ENCODE measurements at regions not wholly inside any gene's neighbourhood (a gene's known extent, or its start where the extent isn't known, plus 50 kb on each side); places are given as distances from the start of the nearest gene placed in this dataset.

- no peak for DNase-seq (ENCODE audit: low read depth)
Observed at GRCh38 chr12:92530706-92531105, 172.1 kb upstream of the PLEKHG7 start.

DNA sequence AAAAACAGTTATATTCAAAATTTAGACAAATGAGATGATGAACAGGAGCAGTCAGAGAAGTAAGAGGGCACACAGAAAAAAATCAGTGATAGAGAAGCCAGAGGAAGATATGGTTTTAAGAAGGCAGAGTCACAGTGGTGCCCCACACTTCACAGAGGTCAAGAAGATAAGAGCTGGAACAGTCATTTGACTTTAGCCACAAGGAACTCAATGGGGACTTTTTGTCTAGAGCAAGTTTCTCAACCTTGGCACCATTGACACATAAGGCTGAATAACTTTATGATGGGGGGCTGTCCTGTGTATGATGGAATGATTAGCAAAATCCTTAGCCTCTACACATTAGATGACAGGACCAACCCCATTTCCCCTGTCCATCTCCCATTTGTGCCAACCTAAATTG is 172.8 kb upstream of the PLEKHG7 start:
- no peak for DNase-seq (ENCODE audit: low read depth)

DNA sequence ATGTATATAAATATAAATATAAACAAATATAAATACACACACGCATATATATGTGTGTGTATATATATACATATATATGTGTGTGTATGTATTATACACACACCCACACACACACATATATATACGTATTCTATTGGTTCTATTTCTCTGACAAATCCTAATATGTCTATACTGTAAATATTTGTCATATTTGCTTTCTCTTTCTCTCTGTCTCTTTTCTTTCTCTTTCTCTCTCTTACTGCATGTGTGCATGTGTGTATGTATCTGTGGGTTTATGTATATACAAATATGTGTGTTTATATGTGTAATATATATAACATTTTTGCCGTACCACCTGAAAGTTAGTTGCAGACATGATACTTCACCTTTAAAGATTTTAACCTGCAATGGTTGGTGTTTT is 174.2 kb upstream of the PLEKHG7 start:
- no peak for DNase-seq (ENCODE audit: low read depth)

DNA sequence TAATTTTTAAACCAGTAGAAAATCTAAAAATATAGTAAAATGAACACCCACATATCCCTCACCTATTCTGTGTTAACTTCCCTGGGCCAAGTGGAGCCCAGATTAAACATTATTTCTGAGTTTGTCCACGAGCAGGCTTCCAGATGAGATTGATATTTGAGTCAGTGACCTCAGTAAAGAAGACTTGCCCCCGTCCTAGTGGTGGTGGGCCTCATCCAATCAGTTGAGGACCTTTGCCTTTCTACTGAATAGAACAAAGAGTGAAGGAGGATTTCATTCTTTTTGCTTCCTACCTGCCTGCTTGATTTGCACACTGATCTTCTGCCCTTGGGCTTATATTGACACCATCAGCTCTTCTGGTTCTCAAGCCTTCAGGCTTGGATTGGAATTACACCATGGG is 174.7 kb upstream of the PLEKHG7 start:
- no peak for DNase-seq (ENCODE audit: low read depth)

DNA sequence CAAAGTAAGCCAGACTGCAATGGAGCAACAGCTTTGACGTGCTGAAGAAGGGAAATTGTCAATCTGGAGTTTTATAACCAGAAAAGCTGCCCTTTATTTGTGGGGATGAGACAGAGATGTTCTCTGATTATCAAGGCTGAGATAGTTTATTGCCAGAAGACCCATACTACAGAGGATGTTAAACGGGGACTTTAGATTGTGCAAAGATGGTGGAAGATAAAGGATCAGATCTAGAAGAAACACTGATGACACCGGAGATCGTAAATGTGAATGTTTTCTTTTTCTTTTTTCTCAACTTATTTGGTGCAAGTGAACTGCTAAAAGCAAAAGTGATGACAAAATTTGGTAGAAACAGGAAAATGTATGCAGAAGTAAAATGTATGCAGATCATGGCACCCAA is 178.3 kb upstream of the PLEKHG7 start:
- DNase-seq (ENCODE audit: low read depth) = no peak

- DNase-seq (ENCODE audit: low read depth) = no peak
Observed at GRCh38 chr12:92520511-92520910, 182.3 kb upstream of the PLEKHG7 start.

GRCh38 chr12:92519284-92519683 is 183.5 kb upstream of the PLEKHG7 start:
- no peak for DNase-seq (ENCODE audit: low read depth)

- no peak for DNase-seq (ENCODE audit: low read depth)
Observed at GRCh38 chr12:92518071-92518470, 184.7 kb upstream of the PLEKHG7 start.

GRCh38 chr12:92516277-92516600 is 186.6 kb upstream of the PLEKHG7 start:
- DNase-seq (ENCODE audit: low read depth) = peak; percentile 13

DNA sequence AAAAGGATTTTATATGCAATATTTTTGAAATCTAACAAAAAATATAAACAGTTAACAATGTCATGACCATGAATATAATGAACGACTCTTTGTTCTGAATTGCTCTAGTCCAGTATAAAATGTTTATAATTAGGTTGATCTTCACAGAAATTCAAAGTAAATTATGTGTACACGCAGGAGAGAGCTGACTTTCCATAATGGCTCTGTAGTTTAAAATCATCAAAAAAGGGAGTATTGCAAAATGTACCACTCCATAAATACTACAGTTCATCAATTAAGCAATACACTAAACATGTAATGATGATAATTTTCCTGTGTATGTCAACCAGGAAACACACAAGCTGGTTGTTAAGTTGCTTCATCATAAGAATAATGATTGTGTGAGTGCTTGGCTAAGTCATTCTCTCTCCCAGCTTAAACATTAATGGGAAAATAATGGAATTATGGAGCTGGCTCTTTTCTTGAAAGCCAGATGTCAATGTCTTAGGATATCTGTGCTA is 189.5 kb upstream of the PLEKHG7 start:
- DNase-seq (ENCODE audit: low read depth) = no peak

GRCh38 chr12:92511786-92512185 is 191.0 kb upstream of the PLEKHG7 start:
- DNase-seq (ENCODE audit: low read depth) = no peak

GRCh38 chr12:92509156-92509738 is 193.5 kb upstream of the PLEKHG7 start:
- no peak for DNase-seq (ENCODE audit: low read depth)

- DNase-seq (ENCODE audit: low read depth) = no peak
Observed at GRCh38 chr12:92506891-92507290, 195.9 kb upstream of the PLEKHG7 start.

- DNase-seq (ENCODE audit: low read depth) = no peak
Observed at GRCh38 chr12:92506460-92506859, 196.3 kb upstream of the PLEKHG7 start.

DNA sequence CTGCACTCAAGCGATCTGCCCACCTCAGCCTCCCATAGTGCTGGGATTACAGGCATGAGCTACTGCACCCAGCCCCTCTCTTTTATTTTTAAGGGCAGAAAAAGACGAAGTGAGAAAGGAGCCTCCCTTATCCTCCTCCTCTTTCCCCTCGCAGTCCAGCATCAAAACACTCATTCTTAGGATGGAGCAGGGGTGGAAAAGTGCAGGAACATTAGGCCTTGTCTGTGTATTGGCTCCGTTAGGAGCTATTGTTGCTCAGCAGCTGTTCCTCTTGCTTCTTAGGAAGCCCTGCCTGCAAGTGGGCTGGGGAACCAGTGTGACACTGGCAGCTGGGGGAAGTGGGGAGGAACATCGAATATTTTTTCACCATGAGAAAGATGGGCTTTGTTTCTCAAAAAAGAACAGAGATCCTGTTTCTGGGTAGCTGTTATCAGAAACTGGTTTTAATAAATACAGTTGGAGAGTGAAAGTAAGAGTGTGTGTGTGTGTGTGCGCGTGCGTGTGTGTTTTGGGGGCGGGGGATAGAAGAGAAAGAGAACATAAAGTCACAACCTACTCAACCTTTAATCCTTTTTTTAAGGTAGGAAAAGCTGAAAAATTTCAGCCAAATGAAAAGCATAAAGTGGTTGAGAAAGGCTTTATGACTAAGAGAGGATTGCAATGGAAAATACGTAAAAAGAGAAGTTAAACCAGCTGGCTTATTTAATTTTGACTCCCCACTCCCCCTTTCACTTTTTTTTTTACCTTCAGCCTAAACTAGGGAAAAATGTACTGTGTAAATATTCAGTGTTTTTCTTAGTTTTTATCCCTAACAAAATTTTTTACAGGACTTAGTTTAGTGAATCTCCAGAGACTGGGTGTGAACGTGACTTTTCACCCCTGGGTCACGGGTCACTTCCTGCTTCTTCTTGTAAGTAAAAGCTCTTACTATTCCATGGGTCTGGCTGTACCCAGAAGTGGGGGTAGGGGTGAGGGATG is 197.2 kb upstream of the PLEKHG7 start:
- no peak for DNase-seq (ENCODE audit: low read depth)

DNA sequence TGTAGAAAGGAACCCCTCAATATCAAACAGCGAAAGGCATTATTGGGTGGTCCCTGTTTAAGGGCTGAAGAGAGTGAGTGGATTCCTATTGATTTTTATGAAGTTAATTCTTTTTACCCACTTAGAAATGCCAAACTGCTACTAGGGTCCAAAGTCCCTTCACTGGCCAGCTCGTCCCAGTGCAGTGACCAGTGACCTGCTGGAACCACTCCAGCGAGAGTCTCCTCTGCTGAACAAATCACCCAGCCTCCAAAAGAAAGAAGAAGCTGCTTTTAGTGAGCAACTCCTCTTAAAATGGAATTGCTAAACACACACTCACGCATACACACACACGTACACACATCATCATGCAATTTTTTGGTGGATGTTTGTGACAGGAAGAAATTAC is 198.2 kb upstream of the PLEKHG7 start:
- no peak for DNase-seq (ENCODE audit: low read depth)

GRCh38 chr12:92503971-92504593 is 198.7 kb upstream of the PLEKHG7 start:
- no peak for DNase-seq (ENCODE audit: low read depth)

DNA sequence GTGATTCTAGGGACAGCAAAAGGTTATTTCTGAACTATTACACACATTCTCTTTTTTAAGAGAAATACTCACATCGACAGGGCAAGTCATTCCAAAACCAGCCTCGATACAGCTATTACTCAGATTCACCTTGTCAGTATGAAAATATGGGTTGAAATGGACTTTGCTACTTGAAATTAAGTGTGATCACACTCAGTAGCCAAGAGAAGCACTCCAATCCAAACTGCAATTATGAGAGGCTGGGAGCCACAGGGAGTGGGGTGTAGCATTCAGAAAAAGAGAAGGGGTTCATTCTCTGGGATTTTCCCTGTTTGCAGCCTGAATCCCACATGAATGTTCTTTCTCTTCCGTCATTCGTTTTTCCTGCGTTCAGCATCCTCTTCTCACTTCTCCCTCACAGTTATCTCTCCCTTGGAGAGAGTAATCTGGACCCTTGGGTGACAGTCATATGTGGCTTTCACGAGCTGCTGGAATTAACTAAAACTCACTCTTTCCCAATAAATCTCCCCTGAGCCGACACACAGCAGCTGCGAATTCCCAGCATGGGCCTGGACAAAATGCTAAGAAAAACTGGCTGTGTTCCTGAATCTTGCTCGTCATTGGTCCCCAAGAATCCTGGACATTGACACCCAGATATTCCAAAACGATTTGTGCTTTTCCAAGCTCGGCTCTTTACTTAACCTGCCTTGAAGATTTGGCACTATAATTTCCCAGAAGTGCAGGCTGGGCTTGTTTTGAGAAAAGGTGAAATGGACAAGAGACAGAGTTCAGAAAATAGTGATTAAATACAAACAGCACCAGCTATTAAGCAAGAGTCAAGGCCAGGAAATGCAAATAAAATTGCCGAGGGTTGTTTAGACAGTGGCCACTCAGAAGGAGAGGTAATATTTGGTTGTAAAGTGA is 199.5 kb upstream of the PLEKHG7 start:
- DNase-seq (ENCODE audit: low read depth) = no peak

- DNase-seq (ENCODE audit: low read depth) = no peak
Observed at GRCh38 chr12:92502417-92503028, 200.3 kb upstream of the PLEKHG7 start.

DNA sequence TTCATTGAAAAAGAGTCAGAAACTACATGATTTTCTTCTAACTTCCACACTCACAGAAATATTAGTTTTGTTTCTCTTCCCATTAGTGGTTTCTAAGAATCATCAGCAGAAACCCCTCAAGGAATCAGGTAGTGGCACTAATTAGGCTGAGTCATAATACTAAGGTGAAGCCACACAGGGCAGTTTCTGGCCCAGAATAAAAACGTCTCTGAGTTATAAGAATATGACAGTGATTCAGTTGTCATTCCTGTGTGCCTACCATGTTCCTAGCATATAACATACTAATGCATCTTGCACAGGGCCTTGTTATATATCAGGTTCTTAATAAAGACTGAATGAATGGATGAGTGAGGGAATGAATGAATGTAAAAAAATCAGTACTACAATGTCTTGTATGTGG is 206.0 kb upstream of the PLEKHG7 start:
- DNase-seq (ENCODE audit: low read depth) = no peak

GRCh38 chr12:92495108-92495507 is 207.7 kb upstream of the PLEKHG7 start:
- DNase-seq (ENCODE audit: low read depth) = no peak

DNA sequence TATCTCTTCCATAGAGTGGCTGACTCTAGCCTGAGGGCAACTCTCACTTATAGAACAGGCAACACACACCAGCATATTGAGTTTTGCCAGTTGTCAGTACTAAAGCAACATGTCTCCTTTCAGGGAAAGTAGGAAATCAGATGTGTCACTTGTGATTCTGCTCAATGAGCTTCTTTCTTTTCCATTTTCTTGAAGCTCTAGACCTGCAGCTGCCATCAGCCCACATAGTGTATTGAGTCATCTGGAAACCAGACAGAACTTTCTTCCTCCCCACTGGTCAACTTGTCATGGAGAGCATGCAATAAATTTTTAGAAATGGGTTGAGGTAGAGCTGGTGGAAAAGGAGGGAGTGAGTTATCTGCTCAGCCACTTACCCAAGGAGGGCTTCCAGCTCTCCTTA is 209.0 kb upstream of the PLEKHG7 start:
- no peak for DNase-seq (ENCODE audit: low read depth)

Data from ELR (cell line).